ENCODE measurements at regions not wholly inside any gene's neighbourhood (a gene's known extent, or its start where the extent isn't known, plus 50 kb on each side); places are given as distances from the start of the nearest gene placed in this dataset.

DNA sequence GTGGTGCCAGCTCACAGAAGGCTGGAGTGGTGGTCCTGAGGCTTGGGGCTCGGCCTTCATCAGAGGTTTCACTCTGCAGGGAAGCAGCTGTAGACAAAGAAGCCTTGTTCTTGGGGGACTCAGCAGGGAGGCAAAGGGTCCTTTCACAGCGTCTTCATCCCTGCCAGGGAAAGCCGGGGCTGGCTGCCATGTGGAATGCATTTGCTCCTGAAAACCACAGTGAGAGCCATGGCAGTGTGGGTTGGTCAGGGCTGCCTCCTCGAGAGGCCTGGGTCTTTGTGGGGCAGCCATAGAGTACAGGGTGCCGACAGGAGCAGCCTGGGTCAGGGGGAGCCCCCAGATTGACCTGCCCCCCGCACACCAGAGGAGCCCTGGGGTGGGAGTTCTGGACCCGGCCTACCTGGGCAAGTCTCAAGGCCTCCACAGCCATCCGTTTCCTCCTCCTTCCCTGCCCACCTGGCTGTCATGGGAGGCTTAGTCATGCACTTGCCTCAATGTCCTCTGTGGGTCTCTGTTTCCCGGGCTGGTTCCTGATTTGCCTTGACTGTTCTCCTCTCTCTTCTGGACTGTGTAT is 144.0 kb downstream of the CDC5L start:
- Histone ChIP-seq H3K4me1 (ENCODE audit: control insufficient read depth in 2 of 3, insufficient read depth in 2 of 3, low read depth in 1 of 3, low read length in 3 of 3) (no peaks in the 10 kb centered on the region), H3K27me3 (ENCODE audit: control insufficient read depth, insufficient read depth, low read length) (no peaks in the 10 kb centered on the region), H3K27ac (ENCODE audit: low read depth in 2 of 2, low read length in 2 of 2) (no peak overlapping the region), H3K36me3 (ENCODE audit: control insufficient read depth in 2 of 3, insufficient read depth in 3 of 3, low read length in 3 of 3) (no peaks in the 10 kb centered on the region), H3K4me3 (ENCODE audit: low read length in 3 of 3) (no peak overlapping the region), H3K9ac (ENCODE audit: low read length in 3 of 3) (no peak overlapping the region), H3K9me3 (ENCODE audit: control insufficient read depth in 2 of 3, insufficient read depth in 1 of 3, low read length in 3 of 3) (no peaks in the 10 kb centered on the region)
- FAIRE-seq (no peak), DNase-seq (no peak)
- TF ChIP-seq, protein P1, sequence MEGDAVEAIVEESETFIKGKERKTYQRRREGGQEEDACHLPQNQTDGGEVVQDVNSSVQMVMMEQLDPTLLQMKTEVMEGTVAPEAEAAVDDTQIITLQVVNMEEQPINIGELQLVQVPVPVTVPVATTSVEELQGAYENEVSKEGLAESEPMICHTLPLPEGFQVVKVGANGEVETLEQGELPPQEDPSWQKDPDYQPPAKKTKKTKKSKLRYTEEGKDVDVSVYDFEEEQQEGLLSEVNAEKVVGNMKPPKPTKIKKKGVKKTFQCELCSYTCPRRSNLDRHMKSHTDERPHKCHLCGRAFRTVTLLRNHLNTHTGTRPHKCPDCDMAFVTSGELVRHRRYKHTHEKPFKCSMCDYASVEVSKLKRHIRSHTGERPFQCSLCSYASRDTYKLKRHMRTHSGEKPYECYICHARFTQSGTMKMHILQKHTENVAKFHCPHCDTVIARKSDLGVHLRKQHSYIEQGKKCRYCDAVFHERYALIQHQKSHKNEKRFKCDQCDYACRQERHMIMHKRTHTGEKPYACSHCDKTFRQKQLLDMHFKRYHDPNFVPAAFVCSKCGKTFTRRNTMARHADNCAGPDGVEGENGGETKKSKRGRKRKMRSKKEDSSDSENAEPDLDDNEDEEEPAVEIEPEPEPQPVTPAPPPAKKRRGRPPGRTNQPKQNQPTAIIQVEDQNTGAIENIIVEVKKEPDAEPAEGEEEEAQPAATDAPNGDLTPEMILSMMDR (IDR thresholded peaks at IDR 0.05; ENCODE audit: borderline replicate concordance, extremely low read depth, insufficient read depth) = no peak
- intact Hi-C loops (cut with DNase I) = no loop called here

GRCh38 chr6:44533421-44533820 is 145.9 kb downstream of the CDC5L start:
- no peaks in the 10 kb centered on the region for H3K4me1 ChIP-seq (ENCODE audit: control insufficient read depth in 2 of 3, insufficient read depth in 2 of 3, low read depth in 1 of 3, low read length in 3 of 3)
- FAIRE-seq (no peak), DNase-seq (peak in 1 of 5 donors; percentile 22)
- no peaks in the 10 kb centered on the region for H3K9me3 ChIP-seq (ENCODE audit: control insufficient read depth in 2 of 3, insufficient read depth in 1 of 3, low read length in 3 of 3)
- no peak overlapping the region for H3K9ac ChIP-seq (ENCODE audit: low read length in 3 of 3)
- H3K27me3 ChIP-seq (ENCODE audit: control insufficient read depth, insufficient read depth, low read length) = no peaks in the 10 kb centered on the region
- no peak overlapping the region for H3K27ac ChIP-seq (ENCODE audit: low read depth in 2 of 2, low read length in 2 of 2)
- H3K4me3 ChIP-seq (ENCODE audit: low read length in 3 of 3) = no peak overlapping the region
- TF ChIP-seq, protein P1 (IDR thresholded peaks at IDR 0.05; ENCODE audit: borderline replicate concordance, extremely low read depth, insufficient read depth) = no peak
- no peaks in the 10 kb centered on the region for H3K36me3 ChIP-seq (ENCODE audit: control insufficient read depth in 2 of 3, insufficient read depth in 3 of 3, low read length in 3 of 3)
- intact Hi-C loops (cut with DNase I) = no loop called here

DNA sequence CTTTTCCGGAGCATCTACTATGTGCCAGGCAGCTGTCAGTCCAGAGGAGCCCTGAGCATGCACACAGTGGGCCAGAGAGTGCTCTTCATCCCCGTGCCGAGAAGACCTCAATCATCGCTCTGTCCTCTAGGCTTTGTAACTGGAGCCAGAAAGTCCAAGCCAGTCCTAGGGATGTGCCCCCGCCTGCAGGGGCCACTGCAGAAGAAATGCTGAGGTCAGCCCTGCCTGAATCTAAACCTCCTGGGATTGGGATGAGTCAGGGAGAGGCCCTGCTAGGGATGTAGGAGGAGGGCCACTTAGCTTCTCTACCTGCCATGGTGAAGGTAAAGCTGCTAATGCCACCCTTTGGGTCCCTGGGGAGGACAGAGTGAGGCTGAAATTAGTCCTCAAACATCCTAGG is 146.8 kb downstream of the CDC5L start:
- intact Hi-C loops (cut with DNase I) = no loop called here
- Histone ChIP-seq H3K9ac (ENCODE audit: low read length in 3 of 3) (no peak overlapping the region), H3K27me3 (ENCODE audit: control insufficient read depth, insufficient read depth, low read length) (no peaks in the 10 kb centered on the region), H3K4me3 (ENCODE audit: low read length in 3 of 3) (no peak overlapping the region), H3K27ac (ENCODE audit: low read depth in 2 of 2, low read length in 2 of 2) (no peak overlapping the region), H3K4me1 (ENCODE audit: control insufficient read depth in 2 of 3, insufficient read depth in 2 of 3, low read depth in 1 of 3, low read length in 3 of 3) (no peaks in the 10 kb centered on the region), H3K9me3 (ENCODE audit: control insufficient read depth in 2 of 3, insufficient read depth in 1 of 3, low read length in 3 of 3) (no peaks in the 10 kb centered on the region), H3K36me3 (ENCODE audit: control insufficient read depth in 2 of 3, insufficient read depth in 3 of 3, low read length in 3 of 3) (no peaks in the 10 kb centered on the region)
- TF ChIP-seq, protein P1 (IDR thresholded peaks at IDR 0.05; ENCODE audit: borderline replicate concordance, extremely low read depth, insufficient read depth) = no peak
- FAIRE-seq = no peak
- DNase-seq = peak in 2 of 5 donors; percentile 6 to 22

DNA sequence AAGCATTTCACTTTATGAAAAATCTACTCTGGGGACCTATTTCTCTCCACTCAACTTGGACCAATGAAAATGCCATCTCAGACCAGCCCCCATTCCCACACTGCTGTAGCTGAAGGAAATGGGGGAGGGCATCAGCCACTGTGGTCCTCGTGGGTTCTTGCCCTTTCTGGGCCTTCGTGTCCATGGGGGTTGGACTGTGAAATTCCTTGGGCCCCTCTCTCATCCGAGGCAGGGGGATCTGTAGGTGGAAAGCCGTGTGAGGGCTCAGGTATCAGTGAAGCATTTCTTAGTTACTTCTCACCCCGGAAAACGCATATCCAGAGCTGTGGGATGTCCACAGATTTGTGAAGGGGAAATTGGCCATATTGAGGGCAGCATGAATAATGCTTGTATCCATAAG is 147.9 kb downstream of the CDC5L start:
- TF ChIP-seq, protein P1 (IDR thresholded peaks at IDR 0.05; ENCODE audit: borderline replicate concordance, extremely low read depth, insufficient read depth) = no peak
- Histone ChIP-seq H3K9me3 (ENCODE audit: control insufficient read depth in 2 of 3, insufficient read depth in 1 of 3, low read length in 3 of 3) (no peaks in the 10 kb centered on the region), H3K27ac (ENCODE audit: low read depth in 2 of 2, low read length in 2 of 2) (no peak overlapping the region), H3K36me3 (ENCODE audit: control insufficient read depth in 2 of 3, insufficient read depth in 3 of 3, low read length in 3 of 3) (no peaks in the 10 kb centered on the region), H3K27me3 (ENCODE audit: control insufficient read depth, insufficient read depth, low read length) (no peaks in the 10 kb centered on the region), H3K9ac (ENCODE audit: low read length in 3 of 3) (no peak overlapping the region), H3K4me3 (ENCODE audit: low read length in 3 of 3) (no peak overlapping the region), H3K4me1 (ENCODE audit: control insufficient read depth in 2 of 3, insufficient read depth in 2 of 3, low read depth in 1 of 3, low read length in 3 of 3) (no peaks in the 10 kb centered on the region)
- DNase-seq = peak in 2 of 5 donors; percentile 0 to 18
- no peak for FAIRE-seq
- intact Hi-C loops (cut with DNase I) = no loop called here

Data from kidney (tissue), 13 donors.